T-helper 1 cell treated with Interleukin-12 subunit alpha and Interleukin-12 subunit beta and Interleukin-4 antibody, amounts not matched to agents 30 μg/mL and 1 μg/mL, for 36 hours (primary cell): ENCODE measurements at regions not wholly inside any gene's neighbourhood (a gene's known extent, or its start where the extent isn't known, plus 50 kb on each side); places are given as distances from the start of the nearest gene placed in this dataset.

Experiments used
- H3K27ac Mint-ChIP-seq: one replicate; pipeline ENCODE4 v1.8.0; 2021; ENCODE audit warnings: mild to moderate bottlenecking, mixed read lengths
- H3K27me3 Mint-ChIP-seq: one replicate; pipeline ENCODE4 v1.8.0; 2021; ENCODE audit warnings: low read depth, mixed read lengths
- H3K36me3 Mint-ChIP-seq: one replicate; pipeline ENCODE4 v1.8.0; 2021; ENCODE audit warnings: low read depth, mixed read lengths
- H3K4me1 Mint-ChIP-seq: one replicate; pipeline ENCODE4 v1.8.0; 2021; ENCODE audit warnings: low read depth, mixed read lengths
- H3K4me3 Mint-ChIP-seq: one replicate; pipeline ENCODE4 v1.8.0; 2021; ENCODE audit warnings: mild to moderate bottlenecking, moderate library complexity, mixed read lengths
- H3K9me3 Mint-ChIP-seq: one replicate; pipeline ENCODE4 v1.8.0; 2021; ENCODE audit warnings: mixed read lengths

- H3K4me1 Mint-ChIP-seq = no peaks in the 10 kb centered on the region
- no peak overlapping the region for H3K4me3 Mint-ChIP-seq
- no peaks in the 10 kb centered on the region for H3K36me3 Mint-ChIP-seq
- no peak overlapping the region for H3K27ac Mint-ChIP-seq
- peaks cover 5% of the 10 kb centered on the region for H3K27me3 Mint-ChIP-seq
- H3K9me3 Mint-ChIP-seq = peaks cover 16% of the 10 kb centered on the region
Measured at GRCh38 chr13:109425821-109426689, 360.3 kb downstream of the IRS2 start.

DNA sequence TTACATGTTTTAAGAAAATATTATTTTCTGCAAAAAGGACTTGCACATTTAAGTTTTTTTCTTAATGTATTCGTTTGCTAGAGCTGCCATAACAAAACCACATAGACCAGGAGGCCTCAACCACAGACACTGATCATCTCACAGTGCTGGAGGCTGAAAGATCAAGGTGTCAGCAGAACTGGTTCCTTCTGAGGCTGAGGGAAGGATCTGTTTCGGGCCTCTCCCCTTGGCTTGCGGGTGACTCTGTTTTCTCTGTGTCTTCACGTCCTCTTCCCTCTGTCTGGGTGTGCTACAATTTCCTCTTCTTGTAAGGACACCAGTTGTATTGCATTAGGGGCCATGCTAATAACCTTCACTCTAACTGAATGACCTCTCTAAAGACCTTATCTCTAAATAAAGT lies 364.2 kb downstream of the IRS2 start:
- H3K4me3 Mint-ChIP-seq = no peak overlapping the region
- no peak overlapping the region for H3K27ac Mint-ChIP-seq
- H3K27me3 Mint-ChIP-seq = peaks cover 5% of the 10 kb centered on the region
- H3K36me3 Mint-ChIP-seq = no peaks in the 10 kb centered on the region
- no peaks in the 10 kb centered on the region for H3K9me3 Mint-ChIP-seq
- H3K4me1 Mint-ChIP-seq = no peaks in the 10 kb centered on the region

DNA sequence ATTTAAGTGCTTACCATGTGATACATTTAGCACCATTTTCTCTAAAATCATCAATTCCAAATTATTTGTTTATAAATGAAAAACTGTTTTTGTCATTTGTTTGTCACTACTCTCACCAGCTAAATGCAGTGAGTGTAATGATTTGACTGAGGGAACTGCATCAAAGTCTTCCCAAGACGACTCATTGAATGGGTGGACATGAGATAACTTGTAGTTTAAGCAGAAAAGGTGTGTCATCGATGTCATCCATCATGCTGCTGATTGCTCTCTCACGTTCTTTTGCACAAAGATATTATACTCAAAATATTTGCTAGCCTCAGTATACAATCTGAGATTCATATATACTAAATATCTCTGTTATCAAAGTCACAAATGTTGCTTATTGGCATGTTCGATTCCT lies 366.5 kb downstream of the IRS2 start:
- no peak overlapping the region for H3K27ac Mint-ChIP-seq
- no peaks in the 10 kb centered on the region for H3K9me3 Mint-ChIP-seq
- no peaks in the 10 kb centered on the region for H3K36me3 Mint-ChIP-seq
- H3K4me1 Mint-ChIP-seq = no peaks in the 10 kb centered on the region
- peaks cover 5% of the 10 kb centered on the region for H3K27me3 Mint-ChIP-seq
- no peak overlapping the region for H3K4me3 Mint-ChIP-seq

- H3K9me3 Mint-ChIP-seq = no peaks in the 10 kb centered on the region
- peaks cover 5% of the 10 kb centered on the region for H3K27me3 Mint-ChIP-seq
- no peak overlapping the region for H3K4me3 Mint-ChIP-seq
- H3K36me3 Mint-ChIP-seq = no peaks in the 10 kb centered on the region
- no peaks in the 10 kb centered on the region for H3K4me1 Mint-ChIP-seq
- H3K27ac Mint-ChIP-seq = no peak overlapping the region
Measured at GRCh38 chr13:109418111-109418510, 368.3 kb downstream of the IRS2 start.

GRCh38 chr13:109416001-109416400 lies 370.4 kb downstream of the IRS2 start:
- H3K36me3 Mint-ChIP-seq = no peaks in the 10 kb centered on the region
- H3K27me3 Mint-ChIP-seq = no peaks in the 10 kb centered on the region
- H3K27ac Mint-ChIP-seq = no peak overlapping the region
- no peaks in the 10 kb centered on the region for H3K9me3 Mint-ChIP-seq
- H3K4me1 Mint-ChIP-seq = no peaks in the 10 kb centered on the region
- no peak overlapping the region for H3K4me3 Mint-ChIP-seq

DNA sequence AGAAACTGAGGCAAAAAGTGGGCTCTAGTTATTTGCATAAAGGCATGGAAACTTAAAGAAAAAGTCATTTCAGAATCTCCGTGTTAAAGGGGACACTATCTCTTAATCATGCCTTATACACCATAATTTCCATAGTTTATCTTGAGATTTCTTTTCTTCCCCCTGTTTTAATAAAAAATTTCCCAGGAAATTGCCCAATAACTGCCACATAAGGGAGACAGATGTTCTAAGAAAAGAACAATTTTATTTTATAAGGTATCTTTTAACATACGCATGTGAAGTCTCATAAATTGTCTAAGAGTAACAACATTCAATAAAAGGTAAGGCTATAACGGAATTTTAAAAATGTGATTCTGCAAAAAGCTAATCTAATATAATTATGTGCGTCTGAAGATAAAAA lies 371.3 kb downstream of the IRS2 start:
- no peak overlapping the region for H3K27ac Mint-ChIP-seq

GRCh38 chr13:109412283-109412901 lies 374.0 kb downstream of the IRS2 start:
- no peak overlapping the region for H3K4me3 Mint-ChIP-seq
- H3K9me3 Mint-ChIP-seq = no peaks in the 10 kb centered on the region
- no peaks in the 10 kb centered on the region for H3K4me1 Mint-ChIP-seq
- H3K27me3 Mint-ChIP-seq = no peaks in the 10 kb centered on the region
- H3K36me3 Mint-ChIP-seq = no peaks in the 10 kb centered on the region
- H3K27ac Mint-ChIP-seq = no peak overlapping the region

More for the DNA sequence above, 371.3 kb downstream of the IRS2 start:
- Mint-ChIP-seq H3K27me3 (no peaks in the 10 kb centered on the region), H3K36me3 (no peaks in the 10 kb centered on the region), H3K4me1 (no peaks in the 10 kb centered on the region), H3K9me3 (no peaks in the 10 kb centered on the region), H3K4me3 (no peak overlapping the region)

- Mint-ChIP-seq H3K27me3 (no peaks in the 10 kb centered on the region), H3K27ac (no peak overlapping the region), H3K36me3 (no peaks in the 10 kb centered on the region), H3K9me3 (no peaks in the 10 kb centered on the region), H3K4me3 (no peak overlapping the region), H3K4me1 (no peaks in the 10 kb centered on the region)
Measured at GRCh38 chr13:109410868-109411267, 375.5 kb downstream of the IRS2 start.

- H3K36me3 Mint-ChIP-seq = no peaks in the 10 kb centered on the region
- no peak overlapping the region for H3K27ac Mint-ChIP-seq
- H3K9me3 Mint-ChIP-seq = no peaks in the 10 kb centered on the region
- H3K4me1 Mint-ChIP-seq = no peaks in the 10 kb centered on the region
- H3K27me3 Mint-ChIP-seq = no peaks in the 10 kb centered on the region
- H3K4me3 Mint-ChIP-seq = no peak overlapping the region
Measured at GRCh38 chr13:109408591-109409382, 377.6 kb downstream of the IRS2 start.

GRCh38 chr13:109406376-109406992 lies 379.9 kb downstream of the IRS2 start:
- H3K36me3 Mint-ChIP-seq = no peaks in the 10 kb centered on the region
- no peaks in the 10 kb centered on the region for H3K9me3 Mint-ChIP-seq
- H3K4me3 Mint-ChIP-seq = no peak overlapping the region
- no peaks in the 10 kb centered on the region for H3K4me1 Mint-ChIP-seq
- H3K27ac Mint-ChIP-seq = no peak overlapping the region
- no peaks in the 10 kb centered on the region for H3K27me3 Mint-ChIP-seq

DNA sequence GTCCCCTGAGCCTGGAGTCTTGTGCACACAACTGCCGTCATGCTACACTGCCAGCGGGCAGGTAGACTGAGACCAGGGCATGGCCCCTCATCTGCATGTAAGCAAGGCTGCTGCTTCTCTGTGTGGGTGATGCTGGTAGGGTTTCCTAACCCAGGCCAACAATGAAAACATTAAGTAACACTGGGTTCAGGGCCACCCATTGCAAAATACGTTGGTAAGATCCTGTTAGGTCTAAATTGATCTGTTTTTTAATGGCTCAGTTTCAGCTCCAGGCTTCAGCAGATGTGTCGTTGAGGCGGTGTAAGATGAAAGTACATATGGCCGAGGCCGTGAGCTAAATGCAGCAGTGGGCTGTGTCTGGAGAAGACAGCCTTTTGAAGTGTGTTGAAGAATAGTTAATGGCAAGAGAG lies 383.4 kb downstream of the IRS2 start:
- H3K27me3 Mint-ChIP-seq = no peaks in the 10 kb centered on the region
- H3K9me3 Mint-ChIP-seq = no peaks in the 10 kb centered on the region
- H3K4me3 Mint-ChIP-seq = no peak overlapping the region
- no peak overlapping the region for H3K27ac Mint-ChIP-seq
- H3K36me3 Mint-ChIP-seq = no peaks in the 10 kb centered on the region
- no peaks in the 10 kb centered on the region for H3K4me1 Mint-ChIP-seq

DNA sequence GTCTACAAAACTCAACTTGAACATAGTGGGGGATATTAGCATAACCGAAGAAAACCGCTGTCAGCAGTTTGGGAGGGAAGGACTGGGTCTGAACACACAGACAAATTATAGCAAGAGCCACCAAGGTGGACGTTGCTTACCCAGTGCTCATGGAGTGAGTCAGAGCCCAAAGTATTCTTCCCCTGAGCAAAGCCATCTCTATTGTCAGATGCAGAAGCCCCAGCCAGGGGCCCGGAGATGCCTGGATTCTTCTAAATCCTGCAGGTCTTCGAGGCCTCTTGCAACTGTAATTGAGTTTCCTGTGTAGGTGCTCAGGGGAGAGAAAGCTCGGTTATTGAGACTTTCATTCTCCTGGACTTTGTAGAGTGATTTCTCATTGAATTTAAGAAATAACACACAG lies 384.5 kb downstream of the IRS2 start:
- no peaks in the 10 kb centered on the region for H3K9me3 Mint-ChIP-seq

DNA sequence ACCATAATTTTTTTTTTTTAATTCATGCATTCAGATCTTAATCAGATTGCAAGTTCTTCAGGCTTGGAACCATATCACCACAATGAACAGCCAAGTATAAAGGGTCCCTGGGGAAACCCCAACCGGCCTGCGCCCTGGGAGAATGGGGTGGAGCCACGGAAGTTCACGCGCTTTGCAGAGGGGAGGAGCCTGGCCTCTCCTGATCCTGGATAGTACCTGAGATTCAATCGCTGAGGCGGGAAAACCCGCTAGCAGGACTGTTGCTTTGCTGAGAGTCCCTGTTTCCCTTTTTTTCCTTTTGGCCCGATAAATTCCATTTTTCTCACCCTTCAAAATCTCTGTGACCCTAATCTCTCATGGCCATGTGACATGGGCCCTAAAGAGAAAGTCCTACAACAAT lies 385.1 kb downstream of the IRS2 start:
- Mint-ChIP-seq H3K27me3 (no peaks in the 10 kb centered on the region), H3K27ac (no peak overlapping the region), H3K4me1 (no peaks in the 10 kb centered on the region), H3K4me3 (no peak overlapping the region), H3K9me3 (no peaks in the 10 kb centered on the region), H3K36me3 (no peaks in the 10 kb centered on the region)

More for the DNA sequence above, 384.5 kb downstream of the IRS2 start:
- Mint-ChIP-seq H3K4me1 (no peaks in the 10 kb centered on the region), H3K4me3 (no peak overlapping the region), H3K36me3 (no peaks in the 10 kb centered on the region), H3K27me3 (no peaks in the 10 kb centered on the region), H3K27ac (no peak overlapping the region)

GRCh38 chr13:109400624-109401257 lies 385.6 kb downstream of the IRS2 start:
- no peaks in the 10 kb centered on the region for H3K36me3 Mint-ChIP-seq
- H3K4me3 Mint-ChIP-seq = no peak overlapping the region
- H3K27ac Mint-ChIP-seq = no peak overlapping the region
- H3K4me1 Mint-ChIP-seq = no peaks in the 10 kb centered on the region
- H3K9me3 Mint-ChIP-seq = no peaks in the 10 kb centered on the region
- no peaks in the 10 kb centered on the region for H3K27me3 Mint-ChIP-seq
